HPDE6-E6E7 (cell line): ENCODE measurements at regions not wholly inside any gene's neighbourhood (a gene's known extent, or its start where the extent isn't known, plus 50 kb on each side); places are given as distances from the start of the nearest gene placed in this dataset.
A peak's percentile ranks its signal among the peaks of the same experiment; 100 is the strongest.

Experiments used
- DNase-seq: peaks from one replicate; pipeline ENCODE4 v3.0.0; 2011; ENCODE audit warnings: missing footprints; ENCODE audit errors: extremely low spot score

DNA sequence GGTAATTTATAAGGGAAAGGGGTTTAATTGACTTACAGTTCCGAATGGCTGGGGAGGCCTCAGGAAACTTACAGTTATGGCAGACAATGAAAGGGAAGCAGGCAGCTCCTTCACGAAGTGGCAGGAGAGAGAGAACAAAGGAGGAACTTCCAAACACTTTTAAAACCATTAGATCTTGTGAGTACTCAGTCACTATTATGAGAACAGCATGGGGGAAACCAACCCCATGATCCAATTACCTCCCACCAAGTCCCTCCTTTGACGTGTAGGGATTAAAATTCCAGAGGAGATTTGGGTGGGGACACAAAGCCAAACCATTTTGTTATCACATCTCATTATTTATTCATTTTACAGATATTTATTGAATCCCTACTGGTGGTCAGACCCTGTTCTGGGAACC lies 822.8 kb downstream of the GALC start:
- DNase-seq: no peak

DNA sequence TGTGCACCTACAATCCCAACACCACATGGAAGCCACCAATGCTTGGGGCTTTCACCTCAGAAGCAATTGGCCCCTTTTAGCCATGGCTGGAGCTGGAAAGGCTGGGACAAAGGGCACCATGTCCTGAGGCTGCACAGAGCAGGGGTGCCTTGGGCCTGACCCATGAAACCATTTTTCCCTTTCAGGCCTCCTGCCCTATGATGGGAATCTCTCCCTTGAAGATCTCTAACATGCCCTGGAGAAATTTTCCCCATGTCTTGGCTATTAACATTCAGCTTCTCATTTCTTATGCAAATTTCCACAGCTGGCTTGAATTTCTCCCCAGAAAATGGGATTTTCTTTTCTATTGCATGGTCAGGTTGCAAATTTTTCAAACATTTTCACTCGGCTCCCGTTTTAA lies 823.6 kb downstream of the GALC start:
- DNase-seq: no peak

DNA sequence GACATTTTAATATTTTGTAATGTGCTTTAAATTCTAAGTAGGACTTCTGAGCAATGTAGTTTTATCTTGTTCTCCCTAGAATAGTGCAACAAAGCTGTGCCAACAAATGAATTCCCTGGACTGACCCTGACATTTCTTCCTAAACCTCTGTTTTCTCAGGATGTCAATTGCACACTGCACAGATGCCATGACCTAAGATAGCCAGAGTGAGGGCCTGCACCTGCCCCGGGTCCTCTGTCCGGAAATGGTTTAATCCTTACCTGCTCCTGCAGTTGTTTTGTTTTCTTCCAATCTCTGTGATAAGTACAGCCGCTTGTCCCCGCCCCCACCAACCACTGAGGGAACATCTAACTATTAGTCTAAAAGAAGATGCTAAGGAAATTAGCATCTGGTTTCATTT lies 831.5 kb downstream of the GALC start:
- no peak for DNase-seq

- DNase-seq: no peak
Measured at GRCh38 chr14:87160989-87161388, 832.0 kb downstream of the GALC start.

GRCh38 chr14:87158283-87158682 lies 834.7 kb downstream of the GALC start:
- no peak for DNase-seq

DNA sequence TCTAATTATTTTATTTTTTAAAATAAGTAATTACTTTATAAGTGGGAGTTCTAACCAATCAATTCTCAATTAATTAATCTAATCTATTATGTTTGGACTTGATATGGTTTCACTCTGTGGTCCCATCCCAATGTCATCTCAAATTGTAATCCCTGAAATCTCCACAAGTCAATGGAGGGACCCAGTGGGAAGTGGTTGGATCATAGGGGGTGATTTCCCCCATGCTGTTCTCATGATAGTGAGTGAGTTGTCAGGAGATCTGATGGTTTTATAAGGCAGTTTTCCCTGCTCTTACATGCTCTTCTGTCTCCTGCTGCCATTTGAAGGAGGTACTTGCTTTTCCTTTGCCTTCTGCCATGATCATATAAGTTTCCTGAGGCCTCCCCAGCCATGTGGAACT lies 836.1 kb downstream of the GALC start:
- DNase-seq: no peak

GRCh38 chr14:87155856-87156488 lies 837.0 kb downstream of the GALC start:
- no peak for DNase-seq

GRCh38 chr14:87153901-87154300 lies 839.1 kb downstream of the GALC start:
- no peak for DNase-seq

DNA sequence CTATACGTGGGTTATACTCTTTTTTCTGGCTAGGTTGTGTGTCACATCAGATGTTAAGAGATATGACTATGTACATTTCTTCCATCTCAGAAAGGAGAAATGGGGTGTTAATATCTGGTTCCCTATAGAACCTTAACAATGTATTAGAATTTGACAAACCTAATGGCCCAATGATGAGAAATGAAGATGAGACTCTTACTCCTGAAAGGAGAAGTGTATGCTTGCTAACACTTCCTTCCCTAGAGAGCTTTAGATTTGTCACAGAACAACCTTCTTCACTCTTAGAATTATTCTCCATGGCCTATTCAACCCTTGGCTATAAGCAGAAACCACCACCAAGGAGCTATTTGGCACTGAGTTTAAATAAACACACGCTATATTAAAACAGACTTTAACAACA lies 839.6 kb downstream of the GALC start:
- DNase-seq: no peak

- no peak for DNase-seq
Measured at GRCh38 chr14:87152693-87153092, 840.3 kb downstream of the GALC start.

DNA sequence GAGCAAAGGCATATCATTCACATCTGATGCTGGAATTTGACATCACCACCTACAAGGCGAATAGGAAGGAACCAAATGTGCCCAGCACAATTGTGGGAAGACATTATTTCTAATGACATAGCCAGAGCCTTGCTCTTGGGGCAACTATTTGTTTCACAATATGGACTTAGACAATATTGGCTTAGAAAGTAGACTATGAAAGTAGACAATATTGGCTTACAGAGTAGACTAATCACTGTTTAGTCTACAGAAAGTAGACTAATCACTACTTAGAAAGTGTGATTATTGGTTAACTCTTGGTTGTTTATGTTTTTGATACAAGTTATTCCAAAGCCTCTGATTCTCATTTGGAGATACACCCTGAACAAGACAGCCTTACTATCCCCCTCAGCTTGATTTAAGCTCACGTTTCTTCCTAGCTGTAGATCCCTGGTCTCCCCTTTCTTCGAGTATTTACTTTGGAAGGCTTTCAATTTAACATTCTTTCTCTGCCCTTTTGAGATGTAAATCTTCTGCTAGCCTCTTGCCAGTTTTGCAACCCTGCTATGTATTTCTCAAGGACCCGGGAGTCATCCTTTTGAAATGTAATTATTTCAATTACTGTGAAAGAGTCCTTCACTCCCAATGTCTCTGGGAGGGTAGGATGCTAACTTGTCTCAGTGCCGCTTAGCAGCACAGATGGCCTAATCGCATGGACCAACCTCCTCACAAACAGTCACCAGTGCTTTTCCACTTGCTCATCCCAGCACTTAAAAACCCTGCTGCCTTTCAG lies 843.2 kb downstream of the GALC start:
- no peak for DNase-seq

GRCh38 chr14:87148655-87149054 lies 844.3 kb downstream of the GALC start:
- DNase-seq: no peak

- no peak for DNase-seq
Measured at GRCh38 chr14:87142551-87143211, 850.3 kb downstream of the GALC start.

GRCh38 chr14:87141801-87142200 lies 851.2 kb downstream of the GALC start:
- DNase-seq: no peak

DNA sequence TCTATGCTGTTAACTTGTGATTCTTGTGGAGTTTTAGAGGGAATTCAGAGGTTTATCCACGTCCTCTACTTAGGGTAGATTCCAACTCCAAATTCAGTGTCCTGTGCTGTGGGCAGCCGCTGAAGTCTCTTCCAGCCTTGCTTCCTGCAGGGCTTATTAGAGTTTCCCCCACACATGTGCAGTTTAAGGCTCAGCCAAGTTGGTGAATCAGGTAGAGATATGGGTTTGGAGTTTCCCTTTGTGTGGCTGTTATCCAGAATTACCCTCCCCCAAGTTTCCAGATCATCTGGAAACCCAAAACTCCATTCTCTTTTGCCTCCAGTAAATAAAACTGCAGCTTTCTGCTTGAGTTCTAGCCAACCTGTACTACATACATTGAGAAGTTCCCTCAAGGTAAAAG lies 853.7 kb downstream of the GALC start:
- no peak for DNase-seq

DNA sequence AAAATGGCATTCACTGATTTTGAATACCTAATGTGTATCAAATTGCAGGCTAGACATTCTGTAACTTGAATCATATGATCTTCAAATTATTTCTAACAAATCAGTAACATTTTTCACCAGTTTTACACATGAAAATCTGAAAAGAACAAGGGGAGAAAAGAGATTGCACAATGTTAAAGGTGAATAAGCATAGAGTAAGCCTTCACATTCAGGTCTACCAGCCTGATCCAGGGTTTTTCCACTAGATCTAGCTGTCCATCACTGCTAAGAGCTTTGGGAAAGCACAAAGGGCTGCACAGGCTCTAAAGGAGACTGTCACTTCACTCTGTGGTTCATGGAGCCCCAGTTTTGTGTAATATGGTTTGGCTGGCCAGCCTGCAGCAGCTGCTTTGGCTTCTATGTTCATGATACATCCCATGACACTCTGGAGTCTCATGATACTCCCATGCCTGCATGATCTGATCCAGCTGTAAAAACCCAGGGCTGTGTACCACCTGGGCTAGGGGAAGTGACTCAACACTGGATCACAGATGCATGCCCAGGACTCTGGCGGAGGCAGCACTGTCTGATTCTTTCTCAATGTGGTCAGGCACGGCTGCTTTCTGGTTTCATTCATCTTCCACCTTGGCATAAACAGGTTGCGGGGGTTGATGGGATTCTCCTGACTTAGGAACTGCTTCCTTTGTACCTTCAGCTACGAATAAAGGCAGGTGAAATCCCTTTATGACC lies 859.7 kb downstream of the GALC start:
- peak; percentile 88 for DNase-seq

DNA sequence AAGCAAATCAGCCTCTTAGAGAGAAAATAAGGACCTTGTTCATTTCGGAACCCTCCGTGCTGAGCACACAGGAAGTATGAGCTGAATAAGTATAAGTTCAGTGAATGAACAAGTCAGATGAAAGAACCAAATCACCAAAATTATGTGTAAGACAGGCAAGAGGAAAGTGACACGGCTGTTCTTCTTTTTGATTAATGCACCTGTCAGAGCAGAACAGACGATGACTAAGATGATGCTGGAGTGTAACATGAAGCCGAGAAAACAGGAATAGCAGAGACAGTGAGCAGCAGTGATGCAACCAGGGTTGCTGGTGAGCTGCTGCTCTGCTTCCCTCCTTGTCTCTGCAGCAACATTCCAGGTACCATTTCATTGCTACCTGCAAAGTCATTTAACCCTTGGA lies 861.1 kb downstream of the GALC start:
- peak; percentile 77 for DNase-seq

DNA sequence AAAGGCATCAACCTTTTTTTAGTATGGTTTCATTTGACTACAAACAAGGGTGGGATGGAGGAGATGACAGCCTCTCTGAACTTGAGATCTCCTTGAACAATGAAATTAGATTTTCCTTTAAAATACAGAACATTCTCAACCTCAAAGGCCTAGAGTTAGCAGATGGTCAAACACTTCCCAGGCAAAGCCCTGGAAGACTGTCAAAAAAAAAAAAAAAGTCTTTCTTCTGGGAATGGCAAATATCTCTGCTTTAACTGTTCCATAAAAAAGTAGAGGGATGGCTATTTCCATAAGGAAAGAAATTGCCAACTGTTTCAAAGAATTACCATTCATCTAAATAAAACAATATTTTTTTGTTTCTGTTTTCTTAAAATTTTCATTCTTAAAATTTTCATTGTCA lies 870.8 kb downstream of the GALC start:
- no peak for DNase-seq

DNA sequence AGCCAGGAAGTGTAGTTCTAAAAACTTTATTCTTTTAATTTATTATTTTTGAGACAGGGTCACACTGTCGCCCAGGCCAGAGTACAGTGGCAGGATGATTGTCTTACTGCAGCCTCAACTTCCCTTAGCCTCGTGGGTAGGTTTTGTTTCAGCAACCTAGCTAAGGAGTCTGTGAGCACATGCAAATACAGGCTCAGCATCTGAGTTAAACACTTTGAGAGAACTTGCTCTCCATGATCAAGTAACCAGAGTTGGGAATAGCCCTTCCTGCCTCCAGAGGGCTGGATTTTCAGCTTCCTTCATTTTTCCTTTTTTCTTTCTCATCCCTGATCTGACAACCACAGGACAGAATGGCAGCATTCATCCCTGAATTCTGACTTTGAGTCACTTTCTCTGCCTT lies 871.3 kb downstream of the GALC start:
- DNase-seq: no peak

GRCh38 chr14:87115234-87115633 lies 877.7 kb downstream of the GALC start:
- no peak for DNase-seq

GRCh38 chr14:87113286-87113685 lies 879.7 kb downstream of the GALC start:
- no peak for DNase-seq

DNA sequence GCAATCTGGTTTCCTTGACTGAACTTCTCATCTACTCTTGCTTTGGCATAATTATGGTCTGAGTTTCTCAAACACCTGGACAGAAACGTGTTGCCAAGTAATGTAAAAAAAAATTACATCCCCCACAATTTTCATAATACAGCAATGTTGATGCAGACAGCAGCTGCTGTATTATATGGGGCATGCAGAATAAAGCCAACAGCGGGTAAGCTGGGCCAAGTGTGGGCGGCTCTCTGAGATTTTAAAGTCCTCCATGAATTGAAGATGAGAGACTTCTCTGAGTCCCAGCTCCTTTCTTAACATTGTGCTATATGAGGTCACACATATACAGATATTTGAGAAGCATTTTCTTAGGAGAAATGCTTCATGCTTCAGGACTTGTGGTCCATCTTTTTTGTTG lies 881.2 kb downstream of the GALC start:
- no peak for DNase-seq
